Fibroblast of lung (primary cell): ENCODE measurements at regions not wholly inside any gene's neighbourhood (a gene's known extent, or its start where the extent isn't known, plus 50 kb on each side); places are given as distances from the start of the nearest gene placed in this dataset.

Experiments used
- DNase-seq, 2 donors: peaks; one replicate each; pipeline versions ENCODE4 v3.0.0 to v3.0.0-alpha.2; 2010; ENCODE audit warnings: low read depth in 2 of 2
- H2AFZ ChIP-seq: 2 replicates; pipeline ENCODE4 v1.5.1; 2012; ENCODE audit warnings: low read length, control low read depth, inconsistent platforms
- H3K27ac ChIP-seq: 2 replicates; pipeline ENCODE4 v1.5.1; 2011; ENCODE audit warnings: low read length, control low read depth; ENCODE audit not compliant: insufficient read depth
- H3K27me3 ChIP-seq: 2 replicates; pipeline ENCODE4 v1.5.1; 2011; ENCODE audit warnings: mild to moderate bottlenecking, low read length; ENCODE audit not compliant: control insufficient read depth, insufficient read depth
- H3K36me3 ChIP-seq: 2 replicates; pipeline ENCODE4 v1.5.1; 2011; ENCODE audit warnings: low read length; ENCODE audit not compliant: control insufficient read depth, insufficient read depth
- H3K4me1 ChIP-seq: 2 replicates; pipeline ENCODE4 v1.5.1; 2011; ENCODE audit warnings: low read length; ENCODE audit not compliant: control insufficient read depth, insufficient read depth; ENCODE audit errors: extremely low read depth
- H3K4me2 ChIP-seq: 2 replicates; pipeline ENCODE4 v1.5.1; 2011; ENCODE audit warnings: low read length, control low read depth; ENCODE audit not compliant: insufficient read depth; ENCODE audit errors: extremely low read depth
- H3K4me3 ChIP-seq, 4 experiments: fragments of 200-600 bp in 1 of 4; sonication (generic) in 1 of 4; replicated peaks in 1 of 4; 2 replicates each; pipeline ENCODE4 v1.5.1; 2011 to 2016; ENCODE audit warnings: low read length in 4 of 4, low read depth in 3 of 4, mild to moderate bottlenecking in 3 of 4, control low read depth in 2 of 4, inconsistent platforms in 1 of 4, mixed read lengths in 1 of 4; ENCODE audit not compliant: insufficient read depth in 1 of 4; ENCODE audit errors: control extremely low read depth in 1 of 4
- H3K79me2 ChIP-seq: 2 replicates; pipeline ENCODE4 v1.5.1; 2012; ENCODE audit warnings: mild to moderate bottlenecking, low read length, inconsistent platforms; ENCODE audit not compliant: control insufficient read depth, insufficient read depth
- H3K9ac ChIP-seq: 2 replicates; pipeline ENCODE4 v1.5.1; 2011; ENCODE audit warnings: mild to moderate bottlenecking, low read length, control low read depth; ENCODE audit not compliant: insufficient read depth
- H3K9me3 ChIP-seq: 2 replicates; pipeline ENCODE4 v1.5.1; 2012; ENCODE audit warnings: low read depth, low read length; ENCODE audit not compliant: control insufficient read depth, insufficient read depth
- H4K20me1 ChIP-seq: 2 replicates; pipeline ENCODE4 v1.5.1; 2011; ENCODE audit warnings: low read length; ENCODE audit not compliant: control insufficient read depth, insufficient read depth; ENCODE audit errors: extremely low read depth
- CTCF ChIP-seq, 2 donors: IDR thresholded peaks in 1 of 2; conservative IDR thresholded peaks in 1 of 2; 1 replicate in 1 of 2; 2 replicates in 1 of 2; pipeline ENCODE4 v1.5.1; 2011 to 2012; ENCODE audit warnings: low read length in 2 of 2, control low read depth in 1 of 2, inconsistent platforms in 1 of 2, low read depth in 1 of 2, mild to moderate bottlenecking in 1 of 2
- EZH2 ChIP-seq: IDR thresholded peaks from 2 replicates; pipeline ENCODE4 v1.5.1; 2012; ENCODE audit warnings: low read length, control low read depth, mild to moderate bottlenecking; ENCODE audit errors: missing control alignments

DNA sequence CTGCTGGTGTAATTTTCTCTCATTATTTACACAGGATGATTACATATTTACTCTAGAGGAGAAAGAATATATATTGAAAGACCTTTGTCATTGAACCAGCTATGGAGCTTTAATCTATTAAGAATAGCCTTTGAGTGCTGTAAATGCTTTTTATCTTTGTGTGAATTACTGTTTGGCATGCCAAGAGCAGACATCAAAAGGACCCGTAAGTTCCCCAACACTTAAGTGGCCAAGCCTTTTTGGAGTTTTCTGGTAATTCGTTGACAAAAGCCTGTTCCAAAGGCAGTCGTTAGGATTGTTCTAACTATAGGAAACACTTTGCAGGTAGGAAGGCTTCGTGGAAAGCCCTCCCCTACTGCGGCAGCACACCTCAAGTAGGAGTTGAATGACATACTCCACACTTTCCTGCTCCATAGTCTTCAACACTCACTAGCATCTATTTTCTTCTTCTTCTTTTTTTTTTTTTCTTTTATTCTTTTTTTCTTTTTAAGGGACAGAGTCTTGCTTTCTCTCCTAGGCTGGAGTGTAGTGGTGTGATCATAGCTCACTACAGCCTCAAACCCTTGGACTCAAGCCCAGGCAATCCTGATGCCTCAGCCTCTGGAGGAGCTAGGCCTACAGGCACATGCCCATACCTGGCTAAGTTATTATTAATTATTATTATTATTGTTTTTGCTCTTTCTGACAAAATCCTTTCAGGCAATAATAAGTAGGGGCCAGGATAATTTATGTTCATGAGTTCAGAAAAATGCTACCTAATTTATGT lies 98.6 kb downstream of the SUCNR1 start:
- Histone ChIP-seq H4K20me1 (no peaks in the 10 kb centered on the region), H3K27ac (no peak overlapping the region), H3K9me3 (no peaks in the 10 kb centered on the region), H2AFZ (no peak overlapping the region), H3K36me3 (no peaks in the 10 kb centered on the region), H3K79me2 (no peaks in the 10 kb centered on the region), H3K27me3 (no peaks in the 10 kb centered on the region), H3K4me2 (no peak overlapping the region), H3K4me3 (no peak overlapping the region), H3K4me1 (peaks cover 4% of the 10 kb centered on the region), H3K9ac (no peak overlapping the region)
- no peak for TF ChIP-seq EZH2
- no peak for TF ChIP-seq CTCF (conservative IDR thresholded peaks at IDR 0.05 in 1 of 2, IDR thresholded peaks at IDR 0.05 in 1 of 2; ENCODE audit: low read depth in 1 of 2, low read length in 2 of 2)
- no peak for DNase-seq

- no peak overlapping the region for H2AFZ ChIP-seq
- no peaks in the 10 kb centered on the region for H4K20me1 ChIP-seq
- no peaks in the 10 kb centered on the region for H3K79me2 ChIP-seq
- TF ChIP-seq CTCF (conservative IDR thresholded peaks at IDR 0.05 in 1 of 2, IDR thresholded peaks at IDR 0.05 in 1 of 2; ENCODE audit: low read depth in 1 of 2, low read length in 2 of 2) (no peak), EZH2 (no peak)
- peaks cover 4% of the 10 kb centered on the region for H3K4me1 ChIP-seq
- no peaks in the 10 kb centered on the region for H3K36me3 ChIP-seq
- no peaks in the 10 kb centered on the region for H3K27me3 ChIP-seq
- DNase-seq: peak; percentile 53 to 67
- H3K9me3 ChIP-seq: no peaks in the 10 kb centered on the region
- no peak overlapping the region for H3K27ac ChIP-seq
- no peak overlapping the region for H3K4me3 ChIP-seq
- H3K9ac ChIP-seq: no peak overlapping the region
- H3K4me2 ChIP-seq: peak overlapping the region; percentile 16
These were observed 100.6 kb downstream of the SUCNR1 start for GRCh38 chr3:151974067-151974466.

- H2AFZ ChIP-seq: no peak overlapping the region
- no peaks in the 10 kb centered on the region for H3K36me3 ChIP-seq
- peak; percentile 90 to 99 for DNase-seq
- no peak overlapping the region for H3K9ac ChIP-seq
- H3K9me3 ChIP-seq: no peaks in the 10 kb centered on the region
- no peak for TF ChIP-seq CTCF (conservative IDR thresholded peaks at IDR 0.05 in 1 of 2, IDR thresholded peaks at IDR 0.05 in 1 of 2; ENCODE audit: low read depth in 1 of 2, low read length in 2 of 2)
- no peaks in the 10 kb centered on the region for H3K79me2 ChIP-seq
- H3K4me3 ChIP-seq: no peak overlapping the region
- H3K27me3 ChIP-seq: no peaks in the 10 kb centered on the region
- peak overlapping the region; percentile 9 for H3K4me2 ChIP-seq
- peaks cover 4% of the 10 kb centered on the region for H3K4me1 ChIP-seq
- H3K27ac ChIP-seq: no peak overlapping the region
- no peaks in the 10 kb centered on the region for H4K20me1 ChIP-seq
These were observed 103.0 kb downstream of the SUCNR1 start for GRCh38 chr3:151976211-151977050.
